SK-N-SH treated with all-trans-retinoic acid at 6 μM for 48 hours (cell line): ENCODE measurements at regions not wholly inside any gene's neighbourhood (a gene's known extent, or its start where the extent isn't known, plus 50 kb on each side); places are given as distances from the start of the nearest gene placed in this dataset.

Experiments
- ATAC-seq: fragments of 200-7000 bp; cut with Tn5 transposase; 3 replicates; pipeline ENCODE4 v1.9.1; 2020; ENCODE audit warnings: mild to moderate bottlenecking, moderate library complexity
- BACH2 ChIP-seq: fragments of 250-450 bp; sonication (Bioruptor Pico); IDR thresholded peaks from 2 replicates; pipeline ENCODE4 v1.9.0; 2021; ENCODE audit warnings: mild to moderate bottlenecking, borderline replicate concordance
- CREB5 ChIP-seq: fragments of 250-450 bp; sonication (Bioruptor Pico); IDR thresholded peaks from 2 replicates; pipeline ENCODE4 v1.5.1; 2020; ENCODE audit warnings: low read depth, mild to moderate bottlenecking, moderate library complexity
- CSDC2 ChIP-seq: fragments of 250-450 bp; sonication (Bioruptor Pico); IDR thresholded peaks from 2 replicates; pipeline ENCODE4 v1.5.0; 2020; ENCODE audit warnings: mild to moderate bottlenecking, moderate library complexity
- ESRRG ChIP-seq: fragments of 250-450 bp; sonication (Bioruptor Pico); IDR thresholded peaks from 2 replicates; pipeline ENCODE4 v1.6.1; 2021; ENCODE audit warnings: mild to moderate bottlenecking
- GLIS3 ChIP-seq: fragments of 250-450 bp; sonication (Bioruptor Pico); IDR thresholded peaks from 2 replicates; pipeline ENCODE4 v1.5.0; 2020; ENCODE audit warnings: mild to moderate bottlenecking, moderate library complexity
- PATZ1 ChIP-seq: fragments of 250-450 bp; sonication (Bioruptor Pico); IDR thresholded peaks from 2 replicates; pipeline ENCODE4 v1.8.0; 2020; ENCODE audit warnings: mild to moderate bottlenecking, moderate library complexity, borderline replicate concordance
- RARB ChIP-seq: fragments of 250-450 bp; sonication (Bioruptor Pico); IDR thresholded peaks from 2 replicates; pipeline ENCODE4 v1.8.0; 2021; ENCODE audit warnings: mild to moderate bottlenecking, moderate library complexity
- SNAI2 ChIP-seq: fragments of 250-450 bp; sonication (Bioruptor Pico); IDR thresholded peaks from 2 replicates; pipeline ENCODE4 v1.5.0; 2020; ENCODE audit warnings: mild to moderate bottlenecking, moderate library complexity
- TCF4 ChIP-seq: fragments of 250-450 bp; sonication (Bioruptor Pico); IDR thresholded peaks from 2 replicates; pipeline ENCODE4 v1.8.0; 2021; ENCODE audit warnings: mild to moderate bottlenecking, moderate library complexity, borderline replicate concordance
- TOX ChIP-seq: fragments of 250-450 bp; sonication (Bioruptor Pico); IDR thresholded peaks from 2 replicates; pipeline ENCODE4 v1.8.0; 2021; ENCODE audit warnings: mild to moderate bottlenecking, moderate library complexity, borderline replicate concordance
- ZC3H10 ChIP-seq: fragments of 250-450 bp; sonication (Bioruptor Pico); IDR thresholded peaks from 2 replicates; pipeline ENCODE4 v1.5.1; 2021; ENCODE audit warnings: mild to moderate bottlenecking, moderate library complexity
- ZFP3 ChIP-seq: fragments of 250-450 bp; sonication (Bioruptor Pico); IDR thresholded peaks from 2 replicates; pipeline ENCODE4 v1.5.0; 2020; ENCODE audit warnings: mild to moderate bottlenecking, moderate library complexity
- ZFP30 ChIP-seq: fragments of 450-650 bp; formaldehyde crosslinking; IDR thresholded peaks from 2 replicates; pipeline ENCODE4 v1.5.0; 2022; ENCODE audit warnings: mild to moderate bottlenecking, moderate library complexity
- ZNF565 ChIP-seq: fragments of 450-650 bp; formaldehyde crosslinking; conservative IDR thresholded peaks from 2 replicates; pipeline ENCODE4 v1.5.0; 2020; ENCODE audit warnings: low read depth, mild to moderate bottlenecking, moderate library complexity
- ZNF70 ChIP-seq: fragments of 450-650 bp; formaldehyde crosslinking; IDR thresholded peaks from 2 replicates; pipeline ENCODE4 v1.5.0; 2020; ENCODE audit warnings: mild to moderate bottlenecking, moderate library complexity
- ZNF8 ChIP-seq: fragments of 450-650 bp; formaldehyde crosslinking; IDR thresholded peaks from 2 replicates; pipeline ENCODE4 v1.5.0; 2020; ENCODE audit warnings: mild to moderate bottlenecking, moderate library complexity
- TF ChIP-seq, protein P1 (sequence below): fragments of 250-450 bp; sonication (Bioruptor Pico); IDR thresholded peaks from 2 replicates; pipeline ENCODE4 v1.5.0; 2020; ENCODE audit warnings: mild to moderate bottlenecking, moderate library complexity
- TF ChIP-seq, protein P2 (sequence below): fragments of 250-450 bp; sonication (Bioruptor Pico); IDR thresholded peaks from 2 replicates; pipeline ENCODE4 v1.8.0; 2021; ENCODE audit warnings: low read depth, mild to moderate bottlenecking, moderate library complexity, borderline replicate concordance
- TF ChIP-seq, protein P3 (sequence below): fragments of 250-450 bp; sonication (Bioruptor Pico); IDR thresholded peaks from 2 replicates; pipeline ENCODE4 v1.5.1; 2021; ENCODE audit warnings: mild to moderate bottlenecking, moderate library complexity

- TF ChIP-seq, protein P1, sequence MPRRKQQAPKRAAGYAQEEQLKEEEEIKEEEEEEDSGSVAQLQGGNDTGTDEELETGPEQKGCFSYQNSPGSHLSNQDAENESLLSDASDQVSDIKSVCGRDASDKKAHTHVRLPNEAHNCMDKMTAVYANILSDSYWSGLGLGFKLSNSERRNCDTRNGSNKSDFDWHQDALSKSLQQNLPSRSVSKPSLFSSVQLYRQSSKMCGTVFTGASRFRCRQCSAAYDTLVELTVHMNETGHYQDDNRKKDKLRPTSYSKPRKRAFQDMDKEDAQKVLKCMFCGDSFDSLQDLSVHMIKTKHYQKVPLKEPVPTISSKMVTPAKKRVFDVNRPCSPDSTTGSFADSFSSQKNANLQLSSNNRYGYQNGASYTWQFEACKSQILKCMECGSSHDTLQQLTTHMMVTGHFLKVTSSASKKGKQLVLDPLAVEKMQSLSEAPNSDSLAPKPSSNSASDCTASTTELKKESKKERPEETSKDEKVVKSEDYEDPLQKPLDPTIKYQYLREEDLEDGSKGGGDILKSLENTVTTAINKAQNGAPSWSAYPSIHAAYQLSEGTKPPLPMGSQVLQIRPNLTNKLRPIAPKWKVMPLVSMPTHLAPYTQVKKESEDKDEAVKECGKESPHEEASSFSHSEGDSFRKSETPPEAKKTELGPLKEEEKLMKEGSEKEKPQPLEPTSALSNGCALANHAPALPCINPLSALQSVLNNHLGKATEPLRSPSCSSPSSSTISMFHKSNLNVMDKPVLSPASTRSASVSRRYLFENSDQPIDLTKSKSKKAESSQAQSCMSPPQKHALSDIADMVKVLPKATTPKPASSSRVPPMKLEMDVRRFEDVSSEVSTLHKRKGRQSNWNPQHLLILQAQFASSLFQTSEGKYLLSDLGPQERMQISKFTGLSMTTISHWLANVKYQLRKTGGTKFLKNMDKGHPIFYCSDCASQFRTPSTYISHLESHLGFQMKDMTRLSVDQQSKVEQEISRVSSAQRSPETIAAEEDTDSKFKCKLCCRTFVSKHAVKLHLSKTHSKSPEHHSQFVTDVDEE (CRISPR knock-in tag), result no peak
- TF ChIP-seq GLIS3 (no peak), TCF4 (CRISPR knock-in tag) (no peak)
These were observed 113.0 kb upstream of the TLR3 start (continued) for GRCh38 chr4:185955826-185956543.

DNA sequence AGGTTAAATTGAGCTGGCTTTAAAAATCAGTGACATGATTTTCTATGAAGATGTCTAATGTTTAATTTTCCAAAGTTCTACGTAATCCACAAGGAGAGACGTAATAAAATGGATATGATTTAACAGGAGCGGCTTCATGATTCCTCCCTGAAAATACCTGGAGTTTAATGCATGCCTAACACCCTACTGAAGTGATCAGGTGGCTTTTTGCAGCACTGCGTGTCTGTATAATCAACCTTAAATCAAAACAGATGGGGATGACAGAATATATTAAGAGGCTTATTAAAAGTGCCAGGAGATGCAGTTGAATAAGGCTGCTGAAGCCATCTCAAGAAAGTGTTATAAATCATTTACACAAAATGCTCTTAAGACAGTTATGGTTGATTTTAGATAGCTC is 112.4 kb upstream of the TLR3 start:
- TF ChIP-seq ZNF8 (CRISPR knock-in tag), result no peak
- peak; percentile 37; the same call in 1 of the 2 replicates for TF ChIP-seq TCF4 (CRISPR knock-in tag)
- TF ChIP-seq CREB5 (CRISPR knock-in tag), result no peak
- TF ChIP-seq RARB (CRISPR knock-in tag), result no peak
- TF ChIP-seq ZNF70, result no peak
- peak; percentile 20; the same call in 1 of the 3 replicates for ATAC-seq

DNA sequence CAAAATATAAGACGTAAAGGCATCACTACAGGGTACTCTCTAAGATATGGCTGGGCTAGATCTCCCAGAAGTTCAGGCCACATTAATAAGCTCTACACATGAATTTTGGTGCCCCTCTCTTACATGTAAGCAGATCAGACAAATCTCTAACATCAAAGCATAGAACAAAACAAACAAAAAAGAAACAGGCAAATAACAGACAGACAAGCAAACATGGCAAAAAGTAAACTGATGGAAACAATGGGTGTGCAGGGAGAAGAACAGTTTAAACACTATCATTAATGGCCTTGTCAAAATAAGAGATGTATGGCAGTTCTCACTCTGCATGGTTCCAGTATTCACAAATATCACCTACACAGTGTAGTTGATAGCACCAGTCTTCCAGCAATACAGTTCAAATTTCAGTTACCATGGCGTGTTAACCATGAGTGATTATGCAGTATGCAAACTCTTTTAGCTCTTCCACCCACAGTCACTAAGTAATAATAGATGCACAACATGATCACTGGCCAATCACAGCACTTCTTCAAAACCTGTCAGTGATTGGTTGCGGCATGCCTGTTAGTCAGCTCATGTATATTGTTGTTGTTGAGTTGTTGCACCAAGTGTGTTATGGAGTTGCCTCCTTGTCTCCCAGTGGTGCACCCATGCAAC is 110.7 kb upstream of the TLR3 start:
- TF ChIP-seq ZNF565 (CRISPR knock-in tag) (no peak), CSDC2 (CRISPR knock-in tag) (no peak), CREB5 (CRISPR knock-in tag) (no peak), PATZ1 (CRISPR knock-in tag) (no peak), RARB (CRISPR knock-in tag) (no peak), BACH2 (CRISPR knock-in tag) (no peak), ZFP3 (CRISPR knock-in tag) (no peak), SNAI2 (CRISPR knock-in tag) (no peak), TOX (no peak), ESRRG (CRISPR knock-in tag) (no peak), ZC3H10 (CRISPR knock-in tag) (no peak), ZFP30 (CRISPR knock-in tag) (no peak), GLIS3 (no peak), TCF4 (CRISPR knock-in tag) (no peak)
- TF ChIP-seq, protein P2, sequence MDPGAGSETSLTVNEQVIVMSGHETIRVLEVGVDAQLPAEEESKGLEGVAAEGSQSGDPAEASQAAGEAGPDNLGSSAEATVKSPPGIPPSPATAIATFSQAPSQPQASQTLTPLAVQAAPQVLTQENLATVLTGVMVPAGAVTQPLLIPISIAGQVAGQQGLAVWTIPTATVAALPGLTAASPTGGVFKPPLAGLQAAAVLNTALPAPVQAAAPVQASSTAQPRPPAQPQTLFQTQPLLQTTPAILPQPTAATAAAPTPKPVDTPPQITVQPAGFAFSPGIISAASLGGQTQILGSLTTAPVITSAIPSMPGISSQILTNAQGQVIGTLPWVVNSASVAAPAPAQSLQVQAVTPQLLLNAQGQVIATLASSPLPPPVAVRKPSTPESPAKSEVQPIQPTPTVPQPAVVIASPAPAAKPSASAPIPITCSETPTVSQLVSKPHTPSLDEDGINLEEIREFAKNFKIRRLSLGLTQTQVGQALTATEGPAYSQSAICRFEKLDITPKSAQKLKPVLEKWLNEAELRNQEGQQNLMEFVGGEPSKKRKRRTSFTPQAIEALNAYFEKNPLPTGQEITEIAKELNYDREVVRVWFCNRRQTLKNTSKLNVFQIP (CRISPR knock-in tag), result no peak
- TF ChIP-seq, protein P3, sequence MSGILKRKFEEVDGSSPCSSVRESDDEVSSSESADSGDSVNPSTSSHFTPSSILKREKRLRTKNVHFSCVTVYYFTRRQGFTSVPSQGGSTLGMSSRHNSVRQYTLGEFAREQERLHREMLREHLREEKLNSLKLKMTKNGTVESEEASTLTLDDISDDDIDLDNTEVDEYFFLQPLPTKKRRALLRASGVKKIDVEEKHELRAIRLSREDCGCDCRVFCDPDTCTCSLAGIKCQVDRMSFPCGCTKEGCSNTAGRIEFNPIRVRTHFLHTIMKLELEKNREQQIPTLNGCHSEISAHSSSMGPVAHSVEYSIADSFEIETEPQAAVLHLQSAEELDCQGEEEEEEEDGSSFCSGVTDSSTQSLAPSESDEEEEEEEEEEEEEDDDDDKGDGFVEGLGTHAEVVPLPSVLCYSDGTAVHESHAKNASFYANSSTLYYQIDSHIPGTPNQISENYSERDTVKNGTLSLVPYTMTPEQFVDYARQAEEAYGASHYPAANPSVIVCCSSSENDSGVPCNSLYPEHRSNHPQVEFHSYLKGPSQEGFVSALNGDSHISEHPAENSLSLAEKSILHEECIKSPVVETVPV, result no peak
- TF ChIP-seq, all 23 proteins: peak for 0
- ATAC-seq, result no peak
